ENCODE measurements at regions not wholly inside any gene's neighbourhood (a gene's known extent, or its start where the extent isn't known, plus 50 kb on each side); places are given as distances from the start of the nearest gene placed in this dataset.

- H3K4me3 ChIP-seq (ENCODE audit: low read length) = no peak overlapping the region
- DNase-seq (ENCODE audit: low read depth) = peak; percentile 32
- no peak for TF ChIP-seq CTCF (conservative IDR thresholded peaks at IDR 0.05; ENCODE audit: low read length)
Measured at GRCh38 chr6:121963826-121964225, 435.6 kb upstream of the HSF2 start.

DNA sequence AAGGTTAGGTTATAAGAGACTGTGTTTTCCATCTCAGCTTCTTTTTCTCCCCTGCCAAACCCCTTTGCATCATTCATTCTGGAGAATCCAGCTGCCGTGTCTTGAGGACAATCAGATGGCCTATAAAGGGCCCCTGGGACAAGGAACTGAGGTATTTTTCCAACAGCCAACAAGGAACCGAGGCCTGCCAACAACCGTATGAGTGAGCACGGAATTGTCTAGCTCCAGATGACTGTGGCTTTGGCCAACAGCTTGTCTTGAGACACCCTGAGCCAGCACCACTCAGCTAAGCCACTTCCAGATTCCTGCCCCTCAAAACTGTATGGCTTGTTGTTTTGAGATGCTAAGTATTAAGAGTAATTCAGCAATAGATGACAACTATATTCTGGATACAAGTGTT lies 433.7 kb upstream of the HSF2 start:
- no peak for TF ChIP-seq CTCF (conservative IDR thresholded peaks at IDR 0.05; ENCODE audit: low read length)
- peak; percentile 97 for DNase-seq (ENCODE audit: low read depth)

GRCh38 chr6:121967631-121968030 lies 431.8 kb upstream of the HSF2 start:
- H3K4me3 ChIP-seq (ENCODE audit: low read length) = no peak overlapping the region
- no peak for TF ChIP-seq CTCF (conservative IDR thresholded peaks at IDR 0.05; ENCODE audit: low read length)
- DNase-seq (ENCODE audit: low read depth) = no peak

More for the DNA sequence above, 433.7 kb upstream of the HSF2 start:
- H3K4me3 ChIP-seq (ENCODE audit: low read length) = no peak overlapping the region

DNA sequence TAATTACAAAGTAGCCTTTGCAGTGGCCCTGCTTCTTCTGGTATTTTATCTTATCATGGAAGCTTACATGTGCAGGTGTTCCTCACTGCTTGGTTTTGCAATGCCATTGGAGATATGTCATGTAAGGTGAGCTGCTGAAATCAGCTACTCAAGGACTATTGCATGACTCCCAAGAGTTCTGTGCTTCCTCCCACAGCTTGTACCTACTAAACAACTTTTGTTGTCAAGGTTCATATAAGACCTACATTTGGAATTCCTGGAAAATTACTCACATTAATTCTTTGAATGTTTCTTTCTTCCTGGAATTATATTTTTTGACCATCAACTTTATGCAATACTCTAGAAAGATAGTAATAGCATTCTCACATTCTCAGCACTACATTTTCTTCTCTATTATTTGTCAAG lies 427.5 kb upstream of the HSF2 start:
- no peak for TF ChIP-seq CTCF (conservative IDR thresholded peaks at IDR 0.05; ENCODE audit: low read length)
- peak; percentile 85 for DNase-seq (ENCODE audit: low read depth)

DNA sequence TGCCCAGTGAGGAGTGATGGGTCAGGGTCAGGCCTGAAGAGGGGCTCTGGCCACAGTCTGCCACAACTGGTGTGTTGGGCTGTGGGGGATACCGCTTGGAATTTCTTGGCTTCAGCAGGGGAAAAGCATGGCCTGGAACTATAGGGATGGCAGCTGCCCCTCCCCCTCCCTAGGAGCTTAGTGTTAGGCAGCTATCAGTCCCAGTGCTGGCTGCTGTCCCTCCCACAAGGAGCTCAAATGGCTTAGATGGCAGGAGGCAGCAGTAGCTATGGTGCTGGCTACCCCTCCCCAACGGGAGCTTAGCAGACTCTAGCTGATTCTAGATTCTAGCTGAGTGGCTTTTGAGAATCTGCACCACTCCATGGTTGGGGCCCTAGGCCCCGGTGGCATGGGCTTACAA lies 414.5 kb upstream of the HSF2 start:
- TF ChIP-seq CTCF (conservative IDR thresholded peaks at IDR 0.05; ENCODE audit: low read length) = no peak
- no peak overlapping the region for H3K4me3 ChIP-seq (ENCODE audit: low read length)
- DNase-seq (ENCODE audit: low read depth) = no peak

More for the DNA sequence above, 427.5 kb upstream of the HSF2 start:
- no peak overlapping the region for H3K4me3 ChIP-seq (ENCODE audit: low read length)

- TF ChIP-seq CTCF (conservative IDR thresholded peaks at IDR 0.05; ENCODE audit: low read length) = no peak
- no peak for DNase-seq (ENCODE audit: low read depth)
- H3K4me3 ChIP-seq (ENCODE audit: low read length) = no peak overlapping the region
Measured at GRCh38 chr6:121993362-121993761, 406.1 kb upstream of the HSF2 start.

GRCh38 chr6:121994919-121995318 lies 404.5 kb upstream of the HSF2 start:
- DNase-seq (ENCODE audit: low read depth) = no peak
- no peak overlapping the region for H3K4me3 ChIP-seq (ENCODE audit: low read length)
- TF ChIP-seq CTCF (conservative IDR thresholded peaks at IDR 0.05; ENCODE audit: low read length) = no peak
